ENCODE measurements at regions not wholly inside any gene's neighbourhood (a gene's known extent, or its start where the extent isn't known, plus 50 kb on each side); places are given as distances from the start of the nearest gene placed in this dataset.

DNA sequence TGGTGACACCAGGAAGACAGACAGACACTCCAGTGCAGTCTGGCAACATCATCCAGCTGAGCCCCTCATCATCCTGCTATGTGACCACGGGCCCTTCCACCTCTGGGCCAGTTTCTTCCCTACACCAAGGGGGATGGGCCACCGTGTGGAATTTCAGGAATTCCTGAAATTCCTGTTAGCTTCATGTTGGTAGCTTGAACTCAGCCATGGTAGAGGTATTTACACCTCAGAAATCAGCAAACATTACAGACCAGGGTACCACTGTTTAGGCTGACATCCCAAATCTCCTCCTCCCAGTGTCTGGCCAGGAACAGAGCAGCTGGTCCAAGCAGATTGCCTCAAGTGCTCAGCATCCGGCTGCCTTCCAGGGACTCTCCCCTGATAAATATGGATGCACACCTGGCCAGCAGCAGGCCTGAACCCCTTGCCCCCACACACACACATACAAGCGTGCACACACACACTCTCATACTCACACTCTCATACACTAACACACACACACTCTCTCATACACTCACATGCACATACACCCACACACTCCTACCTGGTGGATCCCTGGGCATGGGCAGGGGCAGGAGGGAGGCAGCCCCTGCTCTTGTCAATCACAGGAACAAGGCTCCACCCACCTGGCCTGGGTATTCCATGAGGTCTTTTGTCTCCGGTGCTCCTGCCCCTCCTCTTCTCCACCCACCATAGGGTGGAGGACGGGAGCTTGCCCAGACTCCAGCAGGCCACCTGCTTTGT lies 85.2 kb downstream of the BUD13 start:
- no peak for TF ChIP-seq CTCF (IDR thresholded peaks at IDR 0.05)

- no peak for TF ChIP-seq CTCF (IDR thresholded peaks at IDR 0.05)
Measured at GRCh38 chr11:116686866-116687265, 85.9 kb downstream of the BUD13 start.

DNA sequence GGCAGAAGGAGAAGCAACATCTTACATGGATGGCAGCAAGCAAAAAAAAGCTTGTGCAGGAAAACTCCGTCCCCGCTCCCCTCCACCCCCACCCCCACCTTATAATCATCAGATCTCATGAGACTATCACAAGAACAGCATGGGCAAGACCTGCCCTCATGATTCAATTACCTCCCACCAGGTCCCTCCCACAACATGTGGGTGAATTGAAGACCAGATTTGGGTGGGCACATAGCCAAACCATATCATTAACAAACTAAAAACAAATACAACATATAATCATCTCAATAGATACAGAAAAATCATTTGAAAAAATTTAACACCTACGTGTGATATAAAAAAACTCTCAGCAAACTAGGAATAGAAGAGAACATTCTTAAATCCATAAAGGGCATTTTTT lies 88.8 kb downstream of the BUD13 start:
- no peak for TF ChIP-seq CTCF (IDR thresholded peaks at IDR 0.05)

DNA sequence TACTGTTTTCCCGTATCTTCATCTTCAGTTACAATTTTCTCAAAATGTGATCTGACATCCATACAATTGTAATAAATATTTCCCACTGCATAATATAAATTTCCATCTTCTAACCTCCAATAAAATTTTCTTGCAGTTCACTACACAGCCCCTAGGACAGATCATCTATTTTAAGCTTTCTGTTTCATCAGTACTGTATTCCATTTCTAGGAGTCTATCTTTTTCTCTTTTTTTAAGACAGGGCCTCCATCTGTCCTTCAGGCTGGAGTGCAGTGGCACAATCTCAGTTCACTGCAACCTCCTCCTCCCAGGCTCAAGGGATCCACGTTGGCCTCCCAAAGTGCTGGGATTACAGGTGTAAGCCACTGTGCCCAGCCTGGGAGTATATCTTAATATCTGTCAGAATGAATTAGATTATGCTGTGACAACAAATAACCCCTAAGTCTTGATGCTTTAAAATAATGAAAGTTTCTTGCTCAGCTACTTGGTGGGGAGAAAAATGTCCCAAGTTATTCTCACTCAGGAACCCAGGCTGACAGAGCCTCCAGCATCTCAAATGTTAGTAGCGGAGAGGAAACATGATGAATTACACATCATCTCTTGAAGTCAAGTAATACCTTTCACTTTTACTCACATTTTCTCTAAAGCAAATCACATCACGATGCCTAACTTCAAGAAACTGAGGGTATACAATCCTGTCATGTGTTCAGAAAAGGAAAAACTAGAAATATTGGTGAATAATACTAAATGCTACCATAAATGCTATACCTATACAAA lies 92.2 kb downstream of the BUD13 start:
- no peak for TF ChIP-seq CTCF (IDR thresholded peaks at IDR 0.05)

- TF ChIP-seq CTCF (IDR thresholded peaks at IDR 0.05) = no peak
Measured at GRCh38 chr11:116678887-116679286, 93.9 kb downstream of the BUD13 start.

GRCh38 chr11:116665523-116665922 lies 107.3 kb downstream of the BUD13 start:
- no peak for TF ChIP-seq CTCF (IDR thresholded peaks at IDR 0.05)

DNA sequence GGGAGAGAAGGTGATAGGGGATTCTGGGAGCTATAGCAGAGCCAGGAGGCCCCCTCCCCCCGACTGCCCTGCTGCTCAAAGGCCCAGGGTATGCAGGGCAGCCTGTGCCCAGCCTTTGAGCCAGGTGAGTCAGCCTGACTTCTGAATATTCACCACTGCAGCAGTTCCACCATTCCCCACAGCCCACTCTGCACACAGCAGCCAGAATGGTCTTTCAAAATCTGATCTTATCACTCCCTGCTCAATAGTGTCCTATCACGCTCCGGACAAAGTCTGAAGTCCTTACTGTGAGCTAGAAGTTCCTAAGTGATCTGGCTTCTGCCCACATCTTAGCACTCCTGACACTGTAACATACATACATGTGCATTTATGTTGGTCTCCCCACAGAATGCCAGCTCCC lies 111.7 kb downstream of the BUD13 start:
- no peak for TF ChIP-seq CTCF (IDR thresholded peaks at IDR 0.05)

Data from LNCAP (cell line).